A673 (cell line): ENCODE measurements at regions not wholly inside any gene's neighbourhood (a gene's known extent, or its start where the extent isn't known, plus 50 kb on each side); places are given as distances from the start of the nearest gene placed in this dataset.
"Not testable (repeated sequence)": the region's sequence is repeated elsewhere in the genome, so short reads cannot be mapped to it uniquely, and the experiment has no call there.

ENCODE experiments used
- EZH2 ChIP-seq: fragments of 200-600 bp; sonication (generic); IDR thresholded peaks from 2 replicates; pipeline ENCODE4 v1.6.1; 2017; ENCODE audit warnings: borderline replicate concordance, low read depth, mild to moderate bottlenecking, mixed read lengths, antibody characterized with exemption, low read length; ENCODE audit not compliant: poor library complexity, severe bottlenecking
- TF ChIP-seq, protein P1 (sequence below): fragments of 300-800, 200-600 bp; sonication (generic); conservative IDR thresholded peaks from 2 replicates; pipeline ENCODE4 v1.5.1; 2017; ENCODE audit warnings: low read depth, mild to moderate bottlenecking, antibody characterized with exemption, low read length, moderate library complexity, mixed read lengths

GRCh38 chr3:195990841-195991174 lies 82.5 kb upstream of the TNK2 start:
- TF ChIP-seq, protein P1, sequence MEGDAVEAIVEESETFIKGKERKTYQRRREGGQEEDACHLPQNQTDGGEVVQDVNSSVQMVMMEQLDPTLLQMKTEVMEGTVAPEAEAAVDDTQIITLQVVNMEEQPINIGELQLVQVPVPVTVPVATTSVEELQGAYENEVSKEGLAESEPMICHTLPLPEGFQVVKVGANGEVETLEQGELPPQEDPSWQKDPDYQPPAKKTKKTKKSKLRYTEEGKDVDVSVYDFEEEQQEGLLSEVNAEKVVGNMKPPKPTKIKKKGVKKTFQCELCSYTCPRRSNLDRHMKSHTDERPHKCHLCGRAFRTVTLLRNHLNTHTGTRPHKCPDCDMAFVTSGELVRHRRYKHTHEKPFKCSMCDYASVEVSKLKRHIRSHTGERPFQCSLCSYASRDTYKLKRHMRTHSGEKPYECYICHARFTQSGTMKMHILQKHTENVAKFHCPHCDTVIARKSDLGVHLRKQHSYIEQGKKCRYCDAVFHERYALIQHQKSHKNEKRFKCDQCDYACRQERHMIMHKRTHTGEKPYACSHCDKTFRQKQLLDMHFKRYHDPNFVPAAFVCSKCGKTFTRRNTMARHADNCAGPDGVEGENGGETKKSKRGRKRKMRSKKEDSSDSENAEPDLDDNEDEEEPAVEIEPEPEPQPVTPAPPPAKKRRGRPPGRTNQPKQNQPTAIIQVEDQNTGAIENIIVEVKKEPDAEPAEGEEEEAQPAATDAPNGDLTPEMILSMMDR = not testable (repeated sequence)
- TF ChIP-seq EZH2 = not testable (repeated sequence)
